WTC11 (cell line): ENCODE measurements at regions not wholly inside any gene's neighbourhood (a gene's known extent, or its start where the extent isn't known, plus 50 kb on each side); places are given as distances from the start of the nearest gene placed in this dataset.

Experiments used
- ATAC-seq: fragments of 200-7000 bp; cut with Tn5 transposase; 2 replicates; pipeline ENCODE4 v1.10.0; 2021; ENCODE audit warnings: mild to moderate bottlenecking, moderate library complexity
- CTCF ChIA-PET: fragments of 300-600 bp; sonication (Branson Sonifier 250); formaldehyde crosslinking; loops from one replicate; lab custom pipeline; 2021; ENCODE audit warnings: antibody characterized with exemption; lab: Charles Lee
- POLR2A ChIA-PET: fragments of 350-600 bp; sonication (Branson Sonifier 250); formaldehyde crosslinking; loops from one replicate; lab custom pipeline; 2021; ENCODE audit warnings: antibody characterized with exemption; lab: Charles Lee
- DNase-seq: peaks from one replicate; pipeline ENCODE4 v3.0.0; 2021; ENCODE audit warnings: low spot score
- H3K27ac Mint-ChIP-seq: 2 replicates; pipeline ENCODE4 v1.8.0; 2021; ENCODE audit warnings: mixed read lengths
- H3K27me3 Mint-ChIP-seq: 2 replicates; pipeline ENCODE4 v1.8.0; 2021; ENCODE audit warnings: low read depth, mild to moderate bottlenecking, moderate library complexity, mixed read lengths
- H3K36me3 Mint-ChIP-seq: 2 replicates; pipeline ENCODE4 v1.8.0; 2021; ENCODE audit warnings: mixed read lengths
- H3K4me1 Mint-ChIP-seq: 2 replicates; pipeline ENCODE4 v1.8.0; 2022; ENCODE audit warnings: mixed read lengths
- H3K4me3 Mint-ChIP-seq: 2 replicates; pipeline ENCODE4 v1.8.0; 2021; ENCODE audit warnings: mild to moderate bottlenecking, moderate library complexity, mixed read lengths
- H3K9me3 Mint-ChIP-seq: 2 replicates; pipeline ENCODE4 v1.8.0; 2021; ENCODE audit warnings: mixed read lengths
- AFF4 ChIP-seq: sonication (generic); formaldehyde crosslinking; IDR thresholded peaks from 2 replicates; pipeline ENCODE4 v1.8.1; 2023; ENCODE audit warnings: mild to moderate bottlenecking, missing genetic modification reagents, borderline replicate concordance
- CBFB ChIP-seq: sonication (generic); formaldehyde crosslinking; IDR thresholded peaks from 2 replicates; pipeline ENCODE4 v1.8.1; 2022; ENCODE audit warnings: mild to moderate bottlenecking, low read depth, missing genetic modification reagents
- EMX1 ChIP-seq: fragments of 250-450 bp; sonication (Bioruptor Pico); IDR thresholded peaks from 2 replicates; pipeline ENCODE4 v1.8.0; 2021; ENCODE audit warnings: mild to moderate bottlenecking
- ERG ChIP-seq: fragments of 250-450 bp; sonication (Bioruptor Pico); IDR thresholded peaks from 2 replicates; pipeline ENCODE4 v1.8.0; 2021; ENCODE audit warnings: mild to moderate bottlenecking
- ESRRA ChIP-seq: sonication (generic); formaldehyde crosslinking; IDR thresholded peaks from 2 replicates; pipeline ENCODE4 v1.8.1; 2022; ENCODE audit warnings: mild to moderate bottlenecking, missing genetic modification reagents, borderline replicate concordance
- ETV6 ChIP-seq: sonication (generic); formaldehyde crosslinking; IDR thresholded peaks from 2 replicates; pipeline ENCODE4 v1.8.1; 2022; ENCODE audit warnings: mild to moderate bottlenecking, missing genetic modification reagents
- GABPB1 ChIP-seq: sonication (generic); formaldehyde crosslinking; IDR thresholded peaks from 2 replicates; pipeline ENCODE4 v1.8.1; 2023; ENCODE audit warnings: mild to moderate bottlenecking, missing genetic modification reagents
- MXD4 ChIP-seq: fragments of 250-450 bp; sonication (Bioruptor Pico); IDR thresholded peaks from 2 replicates; pipeline ENCODE4 v1.8.0; 2021; ENCODE audit warnings: mild to moderate bottlenecking, moderate library complexity, borderline replicate concordance
- NFE2L1 ChIP-seq: sonication (generic); formaldehyde crosslinking; IDR thresholded peaks from 2 replicates; pipeline ENCODE4 v1.8.1; 2023; ENCODE audit warnings: missing genetic modification reagents
- NR3C1 ChIP-seq: sonication (generic); formaldehyde crosslinking; conservative IDR thresholded peaks from 2 replicates; pipeline ENCODE4 v1.8.1; 2023; ENCODE audit warnings: low read depth, mild to moderate bottlenecking, missing genetic modification reagents
- OVOL2 ChIP-seq: fragments of 250-450 bp; sonication (Bioruptor Pico); IDR thresholded peaks from 2 replicates; pipeline ENCODE4 v1.9.0; 2021; ENCODE audit warnings: mild to moderate bottlenecking, borderline replicate concordance
- RELA ChIP-seq: sonication (generic); formaldehyde crosslinking; IDR thresholded peaks from 2 replicates; pipeline ENCODE4 v1.8.1; 2022; ENCODE audit warnings: missing genetic modification reagents, mild to moderate bottlenecking, borderline replicate concordance
- RORB ChIP-seq: fragments of 250-450 bp; sonication (Bioruptor Pico); IDR thresholded peaks from 2 replicates; pipeline ENCODE4 v1.9.0; 2021; ENCODE audit warnings: mild to moderate bottlenecking
- SP1 ChIP-seq: sonication (generic); formaldehyde crosslinking; conservative IDR thresholded peaks from 2 replicates; pipeline ENCODE4 v1.8.1; 2022; ENCODE audit warnings: missing genetic modification reagents
- STAT6 ChIP-seq: sonication (generic); formaldehyde crosslinking; conservative IDR thresholded peaks from 2 replicates; pipeline ENCODE4 v1.8.1; 2023; ENCODE audit warnings: mild to moderate bottlenecking, low read depth, missing genetic modification reagents, moderate library complexity
- ZNF263 ChIP-seq: sonication (generic); formaldehyde crosslinking; IDR thresholded peaks from 2 replicates; pipeline ENCODE4 v1.8.1; 2022; ENCODE audit warnings: low read depth, mild to moderate bottlenecking, moderate library complexity, missing genetic modification reagents
- ZSCAN18 ChIP-seq: fragments of 250-450 bp; sonication (Bioruptor Pico); IDR thresholded peaks from 2 replicates; pipeline ENCODE4 v2.1.2; 2022; ENCODE audit warnings: mild to moderate bottlenecking, moderate library complexity
- TF ChIP-seq, protein P1 (sequence below): sonication (generic); formaldehyde crosslinking; IDR thresholded peaks from 2 replicates; pipeline ENCODE4 v1.8.1; 2023; ENCODE audit warnings: mild to moderate bottlenecking, missing genetic modification reagents, moderate library complexity
- TF ChIP-seq, protein P2 (sequence below): sonication (generic); formaldehyde crosslinking; IDR thresholded peaks from 2 replicates; pipeline ENCODE4 v1.8.0; 2022; ENCODE audit warnings: missing genetic modification reagents

- Mint-ChIP-seq H3K27ac (no peak overlapping the region), H3K4me1 (peaks cover 18% of the 10 kb centered on the region), H3K9me3 (peaks cover 18% of the 10 kb centered on the region), H3K4me3 (no peak overlapping the region), H3K27me3 (peaks cover 5% of the 10 kb centered on the region), H3K36me3 (no peaks in the 10 kb centered on the region)
- CTCF ChIA-PET: no interaction called here
- POLR2A ChIA-PET: no interaction called here
- DNase-seq: no peak
- no peak for TF ChIP-seq ESRRA
- TF ChIP-seq RELA (CRISPR knock-in tag): no peak
- no peak for TF ChIP-seq ZSCAN18 (CRISPR knock-in tag)
- no peak for TF ChIP-seq NFE2L1 (CRISPR knock-in tag)
- TF ChIP-seq MXD4 (CRISPR knock-in tag): no peak
- no peak for TF ChIP-seq ERG (CRISPR knock-in tag)
- no peak for TF ChIP-seq ZNF263 (CRISPR knock-in tag)
- TF ChIP-seq RORB (CRISPR knock-in tag): no peak
- no peak for TF ChIP-seq CBFB (CRISPR knock-in tag)
- no peak for TF ChIP-seq NR3C1
- no peak for TF ChIP-seq GABPB1 (CRISPR knock-in tag)
- no peak for TF ChIP-seq EMX1 (CRISPR knock-in tag)
- no peak for TF ChIP-seq STAT6
- no peak for TF ChIP-seq SP1 (CRISPR knock-in tag)
- TF ChIP-seq, protein P1, sequence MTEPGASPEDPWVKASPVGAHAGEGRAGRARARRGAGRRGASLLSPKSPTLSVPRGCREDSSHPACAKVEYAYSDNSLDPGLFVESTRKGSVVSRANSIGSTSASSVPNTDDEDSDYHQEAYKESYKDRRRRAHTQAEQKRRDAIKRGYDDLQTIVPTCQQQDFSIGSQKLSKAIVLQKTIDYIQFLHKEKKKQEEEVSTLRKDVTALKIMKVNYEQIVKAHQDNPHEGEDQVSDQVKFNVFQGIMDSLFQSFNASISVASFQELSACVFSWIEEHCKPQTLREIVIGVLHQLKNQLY (CRISPR knock-in tag): no peak
- no peak for TF ChIP-seq ETV6 (CRISPR knock-in tag)
- TF ChIP-seq, protein P2, sequence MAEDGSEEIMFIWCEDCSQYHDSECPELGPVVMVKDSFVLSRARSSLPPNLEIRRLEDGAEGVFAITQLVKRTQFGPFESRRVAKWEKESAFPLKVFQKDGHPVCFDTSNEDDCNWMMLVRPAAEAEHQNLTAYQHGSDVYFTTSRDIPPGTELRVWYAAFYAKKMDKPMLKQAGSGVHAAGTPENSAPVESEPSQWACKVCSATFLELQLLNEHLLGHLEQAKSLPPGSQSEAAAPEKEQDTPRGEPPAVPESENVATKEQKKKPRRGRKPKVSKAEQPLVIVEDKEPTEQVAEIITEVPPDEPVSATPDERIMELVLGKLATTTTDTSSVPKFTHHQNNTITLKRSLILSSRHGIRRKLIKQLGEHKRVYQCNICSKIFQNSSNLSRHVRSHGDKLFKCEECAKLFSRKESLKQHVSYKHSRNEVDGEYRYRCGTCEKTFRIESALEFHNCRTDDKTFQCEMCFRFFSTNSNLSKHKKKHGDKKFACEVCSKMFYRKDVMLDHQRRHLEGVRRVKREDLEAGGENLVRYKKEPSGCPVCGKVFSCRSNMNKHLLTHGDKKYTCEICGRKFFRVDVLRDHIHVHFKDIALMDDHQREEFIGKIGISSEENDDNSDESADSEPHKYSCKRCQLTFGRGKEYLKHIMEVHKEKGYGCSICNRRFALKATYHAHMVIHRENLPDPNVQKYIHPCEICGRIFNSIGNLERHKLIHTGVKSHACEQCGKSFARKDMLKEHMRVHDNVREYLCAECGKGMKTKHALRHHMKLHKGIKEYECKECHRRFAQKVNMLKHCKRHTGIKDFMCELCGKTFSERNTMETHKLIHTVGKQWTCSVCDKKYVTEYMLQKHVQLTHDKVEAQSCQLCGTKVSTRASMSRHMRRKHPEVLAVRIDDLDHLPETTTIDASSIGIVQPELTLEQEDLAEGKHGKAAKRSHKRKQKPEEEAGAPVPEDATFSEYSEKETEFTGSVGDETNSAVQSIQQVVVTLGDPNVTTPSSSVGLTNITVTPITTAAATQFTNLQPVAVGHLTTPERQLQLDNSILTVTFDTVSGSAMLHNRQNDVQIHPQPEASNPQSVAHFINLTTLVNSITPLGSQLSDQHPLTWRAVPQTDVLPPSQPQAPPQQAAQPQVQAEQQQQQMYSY (CRISPR knock-in tag): no peak
- TF ChIP-seq AFF4: no peak
- no peak for TF ChIP-seq OVOL2
- no peak for ATAC-seq
Measured at GRCh38 chr10:125550362-125550761, 132.6 kb downstream of the TEX36 start.
